ENCODE measurements at regions not wholly inside any gene's neighbourhood (a gene's known extent, or its start where the extent isn't known, plus 50 kb on each side); places are given as distances from the start of the nearest gene placed in this dataset.
"Not testable (repeated sequence)": the region's sequence is repeated elsewhere in the genome, so short reads cannot be mapped to it uniquely, and the experiment has no call there.

DNA sequence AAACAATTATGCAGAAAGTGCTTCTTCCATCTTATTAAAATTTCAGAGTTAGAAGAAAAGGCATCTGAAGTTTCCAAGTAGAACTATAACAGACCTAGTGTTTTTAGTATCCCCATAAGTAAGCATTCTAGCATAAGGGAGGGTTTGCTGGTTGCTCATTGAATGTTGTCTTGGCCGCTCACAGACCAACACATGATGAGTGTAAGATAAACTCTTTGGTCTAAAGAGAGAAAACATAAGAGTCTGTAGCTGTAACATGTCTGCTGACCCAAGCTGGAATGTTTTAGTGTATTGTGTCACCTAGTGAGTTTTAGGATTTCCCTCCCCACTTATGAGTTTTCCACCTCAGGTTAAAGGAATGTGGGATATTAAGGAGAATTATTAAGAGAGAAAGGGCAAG is 94.5 kb upstream of the SPATA31A3 start:
- TF ChIP-seq, protein P1, sequence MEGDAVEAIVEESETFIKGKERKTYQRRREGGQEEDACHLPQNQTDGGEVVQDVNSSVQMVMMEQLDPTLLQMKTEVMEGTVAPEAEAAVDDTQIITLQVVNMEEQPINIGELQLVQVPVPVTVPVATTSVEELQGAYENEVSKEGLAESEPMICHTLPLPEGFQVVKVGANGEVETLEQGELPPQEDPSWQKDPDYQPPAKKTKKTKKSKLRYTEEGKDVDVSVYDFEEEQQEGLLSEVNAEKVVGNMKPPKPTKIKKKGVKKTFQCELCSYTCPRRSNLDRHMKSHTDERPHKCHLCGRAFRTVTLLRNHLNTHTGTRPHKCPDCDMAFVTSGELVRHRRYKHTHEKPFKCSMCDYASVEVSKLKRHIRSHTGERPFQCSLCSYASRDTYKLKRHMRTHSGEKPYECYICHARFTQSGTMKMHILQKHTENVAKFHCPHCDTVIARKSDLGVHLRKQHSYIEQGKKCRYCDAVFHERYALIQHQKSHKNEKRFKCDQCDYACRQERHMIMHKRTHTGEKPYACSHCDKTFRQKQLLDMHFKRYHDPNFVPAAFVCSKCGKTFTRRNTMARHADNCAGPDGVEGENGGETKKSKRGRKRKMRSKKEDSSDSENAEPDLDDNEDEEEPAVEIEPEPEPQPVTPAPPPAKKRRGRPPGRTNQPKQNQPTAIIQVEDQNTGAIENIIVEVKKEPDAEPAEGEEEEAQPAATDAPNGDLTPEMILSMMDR (IDR thresholded peaks at IDR 0.05), result not testable (repeated sequence)
- not testable (repeated sequence) for TF ChIP-seq EZH2phosphoT487, EZH2 (IDR thresholded peaks at IDR 0.05)
